Esophagus muscularis mucosa (tissue), 4 donors: ENCODE measurements at regions not wholly inside any gene's neighbourhood (a gene's known extent, or its start where the extent isn't known, plus 50 kb on each side); places are given as distances from the start of the nearest gene placed in this dataset.

Experiments used
- DNase-seq: peaks from one replicate; pipeline ENCODE4 v3.0.0-alpha.2; 2017; ENCODE audit errors: extremely low spot score
- H3K27ac ChIP-seq, 4 donors: fragments of 200-600 bp; sonication (generic); replicated peaks in 1 of 4; 1 replicate in 3 of 4; 2 replicates in 1 of 4; pipeline ENCODE4 v1.5.1; 2016 to 2019; ENCODE audit warnings: mild to moderate bottlenecking in 1 of 4
- H3K27me3 ChIP-seq, 4 donors: fragments of 200-600 bp; sonication (generic); one replicate each; pipeline versions ENCODE4 v1.5.1 to v1.6.0; 2016 to 2019
- H3K36me3 ChIP-seq, 4 donors: fragments of 200-600 bp; sonication (generic); one replicate each; pipeline ENCODE4 v1.5.1; 2016 to 2019
- H3K4me1 ChIP-seq, 4 donors: fragments of 200-600 bp; sonication (generic); one replicate each; pipeline ENCODE4 v1.5.1; 2016 to 2019
- H3K4me3 ChIP-seq, 4 donors: fragments of 200-600 bp; sonication (generic); 1 replicate in 2 of 4; 2 replicates in 2 of 4; pipeline ENCODE4 v1.5.1; 2016 to 2019; ENCODE audit warnings: mild to moderate bottlenecking in 4 of 4, moderate library complexity in 1 of 4
- H3K9me3 ChIP-seq, 4 donors: fragments of 200-600 bp; sonication (generic); 1 replicate in 3 of 4; 2 replicates in 1 of 4; pipeline ENCODE4 v1.5.1; 2016 to 2019
- EP300 ChIP-seq: sonication (generic); formaldehyde crosslinking; IDR thresholded peaks from one replicate; pipeline ENCODE4 v1.6.1; 2017; ENCODE audit warnings: antibody characterized with exemption
- POLR2A ChIP-seq: fragments of 450-650 bp; IDR thresholded peaks from one replicate; pipeline ENCODE4 v1.6.1; 2017; ENCODE audit warnings: antibody characterized with exemption, moderate library complexity, mild to moderate bottlenecking, low read depth
- POLR2AphosphoS5 ChIP-seq, 2 donors: sonication (generic); formaldehyde crosslinking; IDR thresholded peaks; one replicate each; pipeline ENCODE4 v1.6.1; 2017; ENCODE audit warnings: antibody characterized with exemption in 2 of 2
- WGBS: methylation state at CpG from one replicate; pipeline ENCODE4 v1.1.5; 2018; 5-methylcytosine and 5-hydroxymethylcytosine counted together
- intact Hi-C: fragments of 100-400 bp; cut with DNase I; formaldehyde crosslinking; loops from one replicate; pipeline ENCODE4 v1.15.1; 2023
- TF ChIP-seq, protein P1 (sequence below), 3 experiments: fragments of 200-600 bp in 2 of 3; fragments of 450-650 bp in 1 of 3; sonication (generic) in 2 of 3; IDR thresholded peaks; one replicate each; pipeline ENCODE4 v1.5.1; 2017 to 2019; ENCODE audit warnings: antibody characterized with exemption in 3 of 3, mild to moderate bottlenecking in 2 of 3, moderate library complexity in 1 of 3

DNA sequence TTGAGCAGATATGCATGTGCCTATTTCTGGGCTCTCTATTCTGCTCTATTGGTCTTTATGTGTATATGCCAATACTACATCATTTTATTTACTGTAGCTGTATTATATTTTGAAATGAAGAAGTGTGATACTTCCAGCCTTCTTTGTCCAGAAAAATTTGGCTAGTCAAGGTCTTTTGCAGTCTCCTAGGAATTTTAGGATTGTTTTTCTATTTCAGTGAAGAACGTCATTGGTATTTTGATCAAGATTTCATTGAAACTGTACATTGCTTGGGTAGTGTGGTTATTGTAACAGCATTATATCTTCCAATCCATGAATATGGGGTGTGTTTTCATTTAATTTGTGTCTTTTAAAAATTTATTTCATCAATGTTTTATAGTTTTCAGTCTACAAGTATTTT lies 400.3 kb downstream of the AASDHPPT start:
- intact Hi-C loops, result no loop called here
- 67% methylated on average over 1 of the region's 1 CpG for WGBS
- no peak for DNase-seq
- no peaks in the 10 kb centered on the region for H3K27me3 ChIP-seq
- H3K4me1 ChIP-seq, result no peaks in the 10 kb centered on the region
- no peak overlapping the region for H3K4me3 ChIP-seq
- H3K27ac ChIP-seq, result no peak overlapping the region
- H3K9me3 ChIP-seq, result peaks cover 0 to 7% (median 2%) of the 10 kb centered on the region in 4 donors
- TF ChIP-seq POLR2AphosphoS5 (IDR thresholded peaks at IDR 0.05), result no peak
- H3K36me3 ChIP-seq, result no peaks in the 10 kb centered on the region

DNA sequence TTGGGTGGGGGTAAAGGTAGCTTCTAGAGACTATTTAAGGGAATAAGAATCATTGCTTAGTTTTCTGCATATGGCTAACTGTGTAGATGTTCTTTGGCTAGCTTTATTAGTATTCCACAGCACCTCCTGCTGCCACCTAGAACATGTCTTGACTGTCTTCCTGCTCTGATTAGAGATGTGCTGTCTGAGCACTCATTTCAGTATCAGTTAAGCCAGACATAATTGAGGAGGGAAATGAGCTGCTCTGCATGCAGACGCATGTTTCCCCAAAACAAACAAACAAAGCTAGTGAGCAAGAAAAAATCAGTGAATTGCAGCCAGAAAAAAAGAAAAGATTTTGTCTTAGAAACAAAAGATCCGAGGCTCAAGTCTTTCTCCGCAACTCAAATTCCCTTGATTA lies 402.2 kb downstream of the AASDHPPT start:
- 69% methylated on average over 3 of the region's 3 CpGs for WGBS
- peaks cover 0 to 2% (median 0%) of the 10 kb centered on the region in 4 donors for H3K9me3 ChIP-seq
- no peaks in the 10 kb centered on the region for H3K4me1 ChIP-seq
- H3K27me3 ChIP-seq, result no peaks in the 10 kb centered on the region
- H3K27ac ChIP-seq, result no peak overlapping the region
- no peak for TF ChIP-seq EP300
- TF ChIP-seq, protein P1, sequence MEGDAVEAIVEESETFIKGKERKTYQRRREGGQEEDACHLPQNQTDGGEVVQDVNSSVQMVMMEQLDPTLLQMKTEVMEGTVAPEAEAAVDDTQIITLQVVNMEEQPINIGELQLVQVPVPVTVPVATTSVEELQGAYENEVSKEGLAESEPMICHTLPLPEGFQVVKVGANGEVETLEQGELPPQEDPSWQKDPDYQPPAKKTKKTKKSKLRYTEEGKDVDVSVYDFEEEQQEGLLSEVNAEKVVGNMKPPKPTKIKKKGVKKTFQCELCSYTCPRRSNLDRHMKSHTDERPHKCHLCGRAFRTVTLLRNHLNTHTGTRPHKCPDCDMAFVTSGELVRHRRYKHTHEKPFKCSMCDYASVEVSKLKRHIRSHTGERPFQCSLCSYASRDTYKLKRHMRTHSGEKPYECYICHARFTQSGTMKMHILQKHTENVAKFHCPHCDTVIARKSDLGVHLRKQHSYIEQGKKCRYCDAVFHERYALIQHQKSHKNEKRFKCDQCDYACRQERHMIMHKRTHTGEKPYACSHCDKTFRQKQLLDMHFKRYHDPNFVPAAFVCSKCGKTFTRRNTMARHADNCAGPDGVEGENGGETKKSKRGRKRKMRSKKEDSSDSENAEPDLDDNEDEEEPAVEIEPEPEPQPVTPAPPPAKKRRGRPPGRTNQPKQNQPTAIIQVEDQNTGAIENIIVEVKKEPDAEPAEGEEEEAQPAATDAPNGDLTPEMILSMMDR (IDR thresholded peaks at IDR 0.05), result no peak
- TF ChIP-seq POLR2AphosphoS5 (IDR thresholded peaks at IDR 0.05), result no peak
- no peak for TF ChIP-seq POLR2A
- intact Hi-C loops, result no loop called here
- H3K4me3 ChIP-seq, result no peak overlapping the region
- H3K36me3 ChIP-seq, result no peaks in the 10 kb centered on the region
- no peak for DNase-seq

DNA sequence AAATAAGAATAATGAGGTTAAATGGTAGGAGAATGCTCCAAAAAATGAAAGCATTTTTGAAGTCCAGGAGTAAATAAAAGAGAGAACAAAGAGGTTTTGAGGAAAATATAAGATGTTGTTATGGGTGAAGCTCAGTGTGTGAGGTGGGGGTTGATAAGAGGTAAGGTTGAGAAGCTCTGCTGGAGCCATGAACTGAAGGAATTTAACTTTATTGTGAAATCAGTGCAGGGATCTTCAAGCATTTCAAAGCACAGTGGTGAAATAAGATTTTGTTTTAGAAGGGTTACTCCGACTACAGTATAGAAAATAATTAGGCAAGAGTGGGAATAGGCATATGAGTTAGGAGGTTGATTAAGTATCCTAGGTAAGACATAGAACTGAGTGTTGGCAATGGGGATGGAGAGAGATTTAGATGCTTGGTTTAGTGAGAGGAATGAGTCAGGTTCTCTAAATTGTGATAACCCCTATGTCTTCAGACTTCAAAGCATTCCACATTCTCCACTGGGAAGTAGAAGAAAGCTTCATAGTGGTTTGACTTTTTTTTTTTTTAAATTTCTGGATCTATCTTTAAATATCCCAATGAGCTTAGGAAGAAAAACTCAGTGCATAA lies 403.2 kb downstream of the AASDHPPT start:
- Histone ChIP-seq H3K27ac (no peak overlapping the region), H3K36me3 (no peaks in the 10 kb centered on the region), H3K4me3 (no peak overlapping the region), H3K9me3 (no peaks in the 10 kb centered on the region), H3K4me1 (no peaks in the 10 kb centered on the region), H3K27me3 (no peaks in the 10 kb centered on the region)
- DNase-seq, result no peak
- TF ChIP-seq EP300 (no peak), POLR2A (no peak), POLR2AphosphoS5 (IDR thresholded peaks at IDR 0.05) (no peak)
- TF ChIP-seq, protein P1 (IDR thresholded peaks at IDR 0.05), result no peak
- intact Hi-C loops, result no loop called here
- WGBS, result 96% methylated on average over 1 of the region's 1 CpG

DNA sequence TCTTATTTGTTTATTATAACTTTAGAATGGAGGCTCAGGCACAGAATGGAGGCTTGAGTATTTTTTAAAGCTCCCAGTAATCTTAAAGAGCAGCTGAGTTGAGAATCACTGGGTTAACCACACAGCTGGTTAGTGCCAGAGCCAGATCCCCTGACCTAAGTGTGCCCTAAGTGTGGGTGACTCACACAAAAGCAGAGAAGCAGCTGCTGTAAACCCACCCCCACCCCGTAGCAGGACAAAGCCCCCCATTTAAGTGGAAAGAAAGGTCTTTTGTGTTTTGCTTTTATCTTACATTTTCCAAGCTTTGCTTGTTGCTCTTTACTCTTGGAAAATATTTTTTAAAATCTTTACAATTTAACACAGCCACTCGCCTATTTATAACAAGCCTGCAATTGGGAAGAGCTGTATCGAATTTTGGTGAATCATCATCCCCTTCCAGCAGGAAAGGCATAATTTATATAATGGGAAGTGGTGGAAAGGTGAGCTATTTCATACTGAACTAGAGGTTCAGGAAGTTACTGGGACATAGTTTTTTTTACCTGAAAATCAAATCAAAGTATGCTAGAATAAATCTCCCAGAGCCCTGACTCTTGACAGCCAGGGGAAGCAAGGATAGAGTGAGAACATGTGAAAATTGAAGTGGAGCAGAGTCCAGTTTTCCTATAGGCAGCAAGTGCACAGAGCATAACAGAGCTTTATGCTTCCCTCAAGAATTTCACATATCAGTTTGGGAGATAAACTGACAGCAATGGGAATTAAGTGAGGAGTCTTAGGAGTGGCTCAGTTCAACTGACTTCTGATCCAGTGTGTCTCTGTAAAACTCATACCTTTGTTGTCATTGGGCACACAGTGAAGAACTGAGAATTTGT lies 405.7 kb downstream of the AASDHPPT start:
- H3K27ac ChIP-seq, result no peak overlapping the region
- no peaks in the 10 kb centered on the region for H3K9me3 ChIP-seq
- no peak for TF ChIP-seq POLR2A
- TF ChIP-seq POLR2AphosphoS5 (IDR thresholded peaks at IDR 0.05), result no peak
- TF ChIP-seq, protein P1 (IDR thresholded peaks at IDR 0.05), result no peak
- TF ChIP-seq EP300, result no peak
- no peaks in the 10 kb centered on the region for H3K4me1 ChIP-seq
- no peak overlapping the region for H3K4me3 ChIP-seq
- DNase-seq, result no peak
- intact Hi-C loops, result no loop called here
- no peaks in the 10 kb centered on the region for H3K36me3 ChIP-seq
- no peaks in the 10 kb centered on the region for H3K27me3 ChIP-seq
- 39% methylated on average over 3 of the region's 3 CpGs for WGBS

DNA sequence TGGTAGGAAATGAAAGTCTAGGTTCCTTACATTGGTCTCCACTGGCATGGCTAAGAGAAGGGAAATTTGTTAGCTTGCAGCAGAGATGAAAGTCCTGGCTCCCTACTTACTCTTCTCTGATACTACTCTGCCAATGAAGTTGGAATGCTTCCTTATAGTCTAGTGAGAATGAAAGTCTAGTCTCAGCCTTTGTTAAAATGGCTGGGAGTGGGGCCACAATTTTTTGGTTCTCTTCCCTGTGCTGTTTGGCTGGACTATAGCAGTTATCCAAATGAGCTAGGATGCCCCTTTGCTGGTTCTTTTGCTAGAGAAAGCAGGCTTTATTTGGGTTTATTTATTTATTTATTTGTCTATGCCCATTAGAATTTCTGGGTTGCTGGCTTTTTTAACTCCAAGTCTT lies 414.3 kb downstream of the AASDHPPT start:
- no peak for DNase-seq
- no peaks in the 10 kb centered on the region for H3K4me1 ChIP-seq

More for the DNA sequence above, 414.3 kb downstream of the AASDHPPT start:
- Histone ChIP-seq H3K9me3 (peaks cover 0 to 3% (median 0%) of the 10 kb centered on the region in 4 donors), H3K27ac (no peak overlapping the region), H3K4me3 (no peak overlapping the region), H3K36me3 (no peaks in the 10 kb centered on the region), H3K27me3 (no peaks in the 10 kb centered on the region)
- TF ChIP-seq EP300 (no peak), POLR2A (no peak), POLR2AphosphoS5 (IDR thresholded peaks at IDR 0.05) (no peak)
- TF ChIP-seq, protein P1 (IDR thresholded peaks at IDR 0.05), result no peak
- intact Hi-C loops, result no loop called here
